Stimulated activated naive B cell treated with anti-CD40 and anti-IgM and Interleukin-4, amounts not matched to agents 10 μg/mL and 1 μg/mL and 100 μg/mL, for 72 hours (primary cell): ENCODE measurements at regions not wholly inside any gene's neighbourhood (a gene's known extent, or its start where the extent isn't known, plus 50 kb on each side); places are given as distances from the start of the nearest gene placed in this dataset.
"Not testable (repeated sequence)": the region's sequence is repeated elsewhere in the genome, so short reads cannot be mapped to it uniquely, and the experiment has no call there.

Experiments
- ATAC-seq, 2 donors: fragments of 150-1000 bp; cut with Tn5 transposase; replicated peaks; 2 replicates each; pipeline ENCODE4 v1.10.0; 2021; ENCODE audit warnings: moderate library complexity in 1 of 2
- DNase-seq: peaks from one replicate; pipeline ENCODE4 v3.0.0; 2021
- H3K27ac Mint-ChIP-seq: one replicate; pipeline ENCODE4 v1.8.0; 2022; ENCODE audit warnings: mild to moderate bottlenecking, mixed read lengths
- H3K27me3 Mint-ChIP-seq, 2 donors: one replicate each; pipeline ENCODE4 v1.8.0; 2022; ENCODE audit warnings: mixed read lengths in 2 of 2
- H3K36me3 Mint-ChIP-seq, 2 donors: one replicate each; pipeline ENCODE4 v1.8.0; 2022; ENCODE audit warnings: mixed read lengths in 2 of 2, mild to moderate bottlenecking in 1 of 2
- H3K4me1 Mint-ChIP-seq, 2 donors: one replicate each; pipeline ENCODE4 v1.8.0; 2022; ENCODE audit warnings: mixed read lengths in 2 of 2, mild to moderate bottlenecking in 1 of 2
- H3K4me3 Mint-ChIP-seq, 2 donors: one replicate each; pipeline ENCODE4 v1.8.0; 2022; ENCODE audit warnings: mild to moderate bottlenecking in 2 of 2, mixed read lengths in 2 of 2, moderate library complexity in 1 of 2
- H3K9me3 Mint-ChIP-seq, 2 donors: one replicate each; pipeline ENCODE4 v1.8.0; 2022; ENCODE audit warnings: mixed read lengths in 2 of 2, mild to moderate bottlenecking in 1 of 2

DNA sequence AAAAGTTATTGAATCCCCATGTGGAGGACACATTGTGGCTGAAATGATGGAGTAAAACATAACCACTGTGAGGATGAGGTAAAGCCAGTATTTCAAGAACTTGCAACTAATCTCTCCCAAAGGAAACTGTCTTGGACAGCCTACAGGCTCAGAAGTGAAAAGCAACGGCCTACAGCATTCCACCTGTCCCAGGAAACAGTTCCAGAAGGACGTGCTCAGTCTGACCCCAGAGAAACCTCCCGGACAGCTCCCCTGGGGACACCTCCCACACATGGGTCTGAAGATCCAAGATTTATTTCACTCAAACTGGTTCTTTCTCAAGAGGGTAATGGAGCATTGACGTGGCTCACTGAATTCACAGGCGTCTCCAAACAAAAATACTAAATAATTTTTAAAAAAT is 115.0 kb upstream of the VOPP1 start:
- not testable (repeated sequence) for H3K4me3 Mint-ChIP-seq, H3K9me3 Mint-ChIP-seq, H3K36me3 Mint-ChIP-seq, H3K4me1 Mint-ChIP-seq, DNase-seq, H3K27ac Mint-ChIP-seq, ATAC-seq
- H3K27me3 Mint-ChIP-seq = peaks cover 8 to 13% of the 10 kb centered on the region in 2 donors

GRCh38 chr7:55686771-55687170 is 114.5 kb upstream of the VOPP1 start:
- peaks cover 8 to 13% of the 10 kb centered on the region in 2 donors for H3K27me3 Mint-ChIP-seq

DNA sequence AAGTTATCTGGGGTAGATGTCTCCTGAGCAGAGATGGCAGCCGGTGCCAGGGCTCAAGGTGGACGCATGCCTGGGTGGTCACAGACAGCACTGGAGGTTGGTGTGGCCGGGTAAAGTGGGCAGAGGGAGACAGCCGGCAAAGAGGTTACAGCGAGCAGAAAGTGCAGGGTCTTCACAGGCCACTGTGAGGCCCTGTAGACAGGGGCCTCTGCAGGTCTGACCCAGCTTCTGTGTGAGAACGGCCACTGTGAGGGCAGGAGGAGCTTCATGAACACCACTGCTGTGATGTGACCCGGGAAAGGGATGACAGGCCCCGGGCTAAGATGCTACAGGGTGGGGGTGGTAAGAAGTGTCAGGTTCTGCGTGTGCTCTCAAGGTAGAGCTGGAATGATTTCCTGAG is 111.2 kb upstream of the VOPP1 start:
- not testable (repeated sequence) for H3K27me3 Mint-ChIP-seq, H3K4me3 Mint-ChIP-seq, H3K4me1 Mint-ChIP-seq, H3K9me3 Mint-ChIP-seq, H3K36me3 Mint-ChIP-seq, H3K27ac Mint-ChIP-seq, ATAC-seq, DNase-seq

More at GRCh38 chr7:55686771-55687170, 114.5 kb upstream of the VOPP1 start:
- not testable (repeated sequence) for H3K27ac Mint-ChIP-seq, ATAC-seq, DNase-seq, H3K4me3 Mint-ChIP-seq, H3K9me3 Mint-ChIP-seq, H3K36me3 Mint-ChIP-seq, H3K4me1 Mint-ChIP-seq

GRCh38 chr7:55675589-55675988 is 103.3 kb upstream of the VOPP1 start:
- ATAC-seq, H3K27me3 Mint-ChIP-seq, DNase-seq, H3K4me1 Mint-ChIP-seq, H3K36me3 Mint-ChIP-seq, H3K9me3 Mint-ChIP-seq, H3K4me3 Mint-ChIP-seq, H3K27ac Mint-ChIP-seq: not testable (repeated sequence)

GRCh38 chr7:55673525-55673924 is 101.2 kb upstream of the VOPP1 start:
- H3K4me1 Mint-ChIP-seq, H3K27me3 Mint-ChIP-seq, H3K4me3 Mint-ChIP-seq, ATAC-seq, H3K36me3 Mint-ChIP-seq, H3K9me3 Mint-ChIP-seq, DNase-seq, H3K27ac Mint-ChIP-seq: not testable (repeated sequence)

DNA sequence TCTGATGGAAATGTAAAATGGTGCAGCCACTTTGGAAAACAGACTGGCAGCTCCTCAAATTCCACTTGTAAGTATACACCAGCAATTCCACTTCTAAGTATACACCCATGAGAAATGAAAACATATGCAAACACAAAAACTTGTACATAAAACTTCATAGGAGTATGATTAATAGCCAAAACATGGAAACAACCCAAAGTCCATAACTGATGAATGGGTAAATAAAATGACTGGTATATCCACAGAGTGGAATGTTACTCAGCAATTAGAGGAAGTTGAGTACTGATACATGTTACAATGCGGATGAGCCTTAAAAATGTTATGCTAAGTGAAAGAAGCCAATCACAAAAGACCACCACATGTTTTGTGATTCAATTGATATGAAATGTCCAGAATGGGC is 99.8 kb upstream of the VOPP1 start:
- ATAC-seq, H3K4me3 Mint-ChIP-seq, DNase-seq: not testable (repeated sequence)

GRCh38 chr7:55657654-55658053 is 85.4 kb upstream of the VOPP1 start:
- H3K36me3 Mint-ChIP-seq = no peaks in the 10 kb centered on the region
- peaks cover under 1 to 1% of the 10 kb centered on the region in 2 donors for H3K27me3 Mint-ChIP-seq
- no peak overlapping the region for H3K27ac Mint-ChIP-seq
- H3K9me3 Mint-ChIP-seq = peaks cover 0 to 5% of the 10 kb centered on the region in 2 donors
- peaks cover 2 to 5% of the 10 kb centered on the region in 2 donors for H3K4me1 Mint-ChIP-seq
- DNase-seq (no peak), ATAC-seq (peak; percentile 56 to 72)
- no peak overlapping the region for H3K4me3 Mint-ChIP-seq

More for the DNA sequence above, 99.8 kb upstream of the VOPP1 start:
- H3K4me1 Mint-ChIP-seq, H3K27me3 Mint-ChIP-seq, H3K27ac Mint-ChIP-seq, H3K9me3 Mint-ChIP-seq, H3K36me3 Mint-ChIP-seq: not testable (repeated sequence)

GRCh38 chr7:55651057-55651456 is 78.8 kb upstream of the VOPP1 start:
- H3K4me3 Mint-ChIP-seq = no peak overlapping the region
- no peak for DNase-seq
- no peaks in the 10 kb centered on the region for H3K4me1 Mint-ChIP-seq
- H3K36me3 Mint-ChIP-seq = no peaks in the 10 kb centered on the region
- no peak for ATAC-seq
- no peak overlapping the region for H3K27ac Mint-ChIP-seq
- peaks cover 19 to 22% of the 10 kb centered on the region in 2 donors for H3K27me3 Mint-ChIP-seq
- no peaks in the 10 kb centered on the region for H3K9me3 Mint-ChIP-seq

- ATAC-seq (no peak), DNase-seq (no peak)
- no peak overlapping the region for H3K4me3 Mint-ChIP-seq
- peaks cover 19 to 22% of the 10 kb centered on the region in 2 donors for H3K27me3 Mint-ChIP-seq
- no peaks in the 10 kb centered on the region for H3K36me3 Mint-ChIP-seq
- H3K27ac Mint-ChIP-seq = no peak overlapping the region
- H3K9me3 Mint-ChIP-seq = no peaks in the 10 kb centered on the region
- no peaks in the 10 kb centered on the region for H3K4me1 Mint-ChIP-seq
Measured at GRCh38 chr7:55649238-55649637, 76.9 kb upstream of the VOPP1 start.

DNA sequence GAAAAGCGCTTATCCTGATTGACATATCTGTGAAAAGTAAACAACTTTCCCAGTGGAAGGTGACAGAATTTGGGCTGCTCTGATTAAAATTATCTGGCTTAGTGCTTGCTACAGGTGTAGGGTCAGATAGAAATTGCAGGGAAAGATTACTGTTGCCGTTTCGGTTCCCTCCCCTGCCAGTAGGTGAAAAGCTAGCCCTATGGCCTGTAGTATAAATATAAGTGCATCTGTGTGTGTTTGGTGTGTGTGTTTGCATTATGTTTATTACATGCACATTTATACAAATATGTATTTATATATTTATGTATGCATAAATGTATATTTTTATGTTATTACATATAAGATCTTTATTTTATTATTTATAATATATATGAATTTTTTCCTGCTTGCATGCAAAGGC is 72.3 kb upstream of the VOPP1 start:
- H3K4me3 Mint-ChIP-seq = no peak overlapping the region
- ATAC-seq = no peak
- no peak overlapping the region for H3K27ac Mint-ChIP-seq
- H3K9me3 Mint-ChIP-seq = peaks cover 0 to 3% of the 10 kb centered on the region in 2 donors
- peaks cover 4 to 5% of the 10 kb centered on the region in 2 donors for H3K27me3 Mint-ChIP-seq
- peaks cover 0 to 2% of the 10 kb centered on the region in 2 donors for H3K4me1 Mint-ChIP-seq
- H3K36me3 Mint-ChIP-seq = peaks cover 0 to 2% of the 10 kb centered on the region in 2 donors
- DNase-seq = no peak

- no peak for ATAC-seq
- Mint-ChIP-seq H3K27ac (no peak overlapping the region), H3K27me3 (peaks cover 4 to 5% of the 10 kb centered on the region in 2 donors), H3K9me3 (peaks cover 0 to 3% of the 10 kb centered on the region in 2 donors), H3K4me3 (no peak overlapping the region), H3K4me1 (peaks cover 0 to 2% of the 10 kb centered on the region in 2 donors), H3K36me3 (peaks cover 0 to 2% of the 10 kb centered on the region in 2 donors)
- no peak for DNase-seq
Measured at GRCh38 chr7:55642266-55642665, 70.0 kb upstream of the VOPP1 start.

- no peak overlapping the region for H3K4me3 Mint-ChIP-seq
Measured at GRCh38 chr7:55641811-55642210, 69.5 kb upstream of the VOPP1 start.

GRCh38 chr7:55641273-55641691 is 69.0 kb upstream of the VOPP1 start:
- peak; percentile 85 to 92 for ATAC-seq
- no peak overlapping the region for H3K4me3 Mint-ChIP-seq
- H3K27ac Mint-ChIP-seq = no peak overlapping the region
- DNase-seq = peak; percentile 11
- H3K27me3 Mint-ChIP-seq = peaks cover 2 to 4% of the 10 kb centered on the region in 2 donors
- peaks cover 0 to 2% of the 10 kb centered on the region in 2 donors for H3K36me3 Mint-ChIP-seq
- peaks cover 0 to 3% of the 10 kb centered on the region in 2 donors for H3K9me3 Mint-ChIP-seq
- H3K4me1 Mint-ChIP-seq = peaks cover 0 to 2% of the 10 kb centered on the region in 2 donors

More at GRCh38 chr7:55641811-55642210, 69.5 kb upstream of the VOPP1 start:
- Mint-ChIP-seq H3K4me1 (peaks cover 0 to 2% of the 10 kb centered on the region in 2 donors), H3K9me3 (peaks cover 0 to 3% of the 10 kb centered on the region in 2 donors), H3K36me3 (peaks cover 0 to 2% of the 10 kb centered on the region in 2 donors), H3K27ac (no peak overlapping the region), H3K27me3 (peaks cover 4 to 5% of the 10 kb centered on the region in 2 donors)
- ATAC-seq (peak in 1 of 2 donors; percentile 55), DNase-seq (no peak)

- peaks cover 0 to 2% of the 10 kb centered on the region in 2 donors for H3K36me3 Mint-ChIP-seq
- H3K4me1 Mint-ChIP-seq = peaks cover 0 to 2% of the 10 kb centered on the region in 2 donors
- H3K27ac Mint-ChIP-seq = no peak overlapping the region
- DNase-seq = no peak
- peaks cover 0 to 3% of the 10 kb centered on the region in 2 donors for H3K9me3 Mint-ChIP-seq
- ATAC-seq = no peak
- no peak overlapping the region for H3K4me3 Mint-ChIP-seq
- peaks cover 0 to 4% of the 10 kb centered on the region in 2 donors for H3K27me3 Mint-ChIP-seq
Measured at GRCh38 chr7:55639640-55640039, 67.3 kb upstream of the VOPP1 start.

DNA sequence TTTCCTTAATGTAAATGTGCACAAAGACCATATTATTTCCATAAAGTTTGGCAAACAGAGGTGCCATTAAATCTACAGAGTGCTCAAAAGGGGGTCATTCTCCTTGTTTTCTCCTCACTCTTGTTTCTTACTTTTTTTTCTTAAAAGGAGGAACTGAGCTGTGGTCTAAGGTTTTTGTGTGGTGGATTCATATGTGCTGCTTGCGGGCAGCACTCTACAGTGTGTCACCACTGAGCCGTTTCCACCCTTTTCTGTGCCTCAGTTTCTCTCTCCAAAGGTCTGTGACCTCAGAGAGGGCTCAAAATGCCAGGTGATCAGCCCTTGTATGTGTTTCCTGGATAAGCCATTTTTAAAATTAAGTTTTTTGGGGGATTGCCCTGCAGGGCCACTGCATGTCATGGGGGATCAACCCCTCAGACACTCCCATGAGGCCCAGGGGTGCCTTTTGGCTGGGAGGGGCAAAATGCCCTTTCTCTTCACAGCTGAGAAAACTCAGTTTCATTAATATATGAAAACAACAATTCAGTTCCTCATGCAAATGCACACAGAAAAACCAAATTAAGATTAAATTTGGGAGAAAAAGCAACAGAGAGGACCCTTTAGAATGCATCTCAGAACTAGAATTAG is 56.9 kb upstream of the VOPP1 start:
- peaks cover 0 to 3% of the 10 kb centered on the region in 2 donors for H3K9me3 Mint-ChIP-seq
- ATAC-seq (peak; percentile 59 to 72), DNase-seq (no peak)
- peaks cover 7 to 11% of the 10 kb centered on the region in 2 donors for H3K4me1 Mint-ChIP-seq
- no peak overlapping the region for H3K27ac Mint-ChIP-seq
- no peaks in the 10 kb centered on the region for H3K36me3 Mint-ChIP-seq
- no peak overlapping the region for H3K4me3 Mint-ChIP-seq
- peaks cover 3 to 20% of the 10 kb centered on the region in 2 donors for H3K27me3 Mint-ChIP-seq
